SU-DHL-6 (cell line): ENCODE measurements at regions not wholly inside any gene's neighbourhood (a gene's known extent, or its start where the extent isn't known, plus 50 kb on each side); places are given as distances from the start of the nearest gene placed in this dataset.

Experiments used
- H2AFZ ChIP-seq: fragments of 200-600 bp; sonication (generic); 2 replicates; pipeline ENCODE4 v1.6.1; 2014; ENCODE audit warnings: low read depth, mild to moderate bottlenecking, moderate library complexity, mixed read lengths, antibody characterized with exemption, low read length; ENCODE audit not compliant: severe bottlenecking
- H3F3A ChIP-seq: fragments of 200-600 bp; shearing (Covaris generic); 2 replicates; pipeline ENCODE4 v1.6.0; 2016; ENCODE audit warnings: antibody characterized with exemption, mild to moderate bottlenecking; ENCODE audit not compliant: insufficient read depth
- H3K27ac ChIP-seq: fragments of 200-600 bp; sonication (generic); 2 replicates; pipeline ENCODE4 v1.5.1; 2016; ENCODE audit warnings: low read depth, mild to moderate bottlenecking, low read length, moderate library complexity, mixed read lengths
- H3K27me3 ChIP-seq: fragments of 200-600 bp; sonication (generic), shearing (Covaris generic); 2 replicates; pipeline ENCODE4 v1.6.0; 2014; ENCODE audit warnings: mild to moderate bottlenecking, low read length
- H3K36me3 ChIP-seq: fragments of 200-600 bp; sonication (generic); 2 replicates; pipeline ENCODE4 v1.6.1; 2014; ENCODE audit warnings: mild to moderate bottlenecking, low read length, mixed read lengths
- H3K4me2 ChIP-seq: fragments of 300-600, 200-600 bp; shearing (Covaris generic), sonication (generic); 2 replicates; pipeline ENCODE4 v1.6.0; 2014; ENCODE audit warnings: low read length, low read depth, mild to moderate bottlenecking; ENCODE audit not compliant: poor library complexity, severe bottlenecking
- H3K4me3 ChIP-seq: fragments of 200-600 bp; sonication (generic); 2 replicates; pipeline ENCODE4 v1.5.1; 2014; ENCODE audit warnings: antibody characterized with exemption, low read length, mild to moderate bottlenecking, mixed read lengths; ENCODE audit not compliant: insufficient read depth, poor library complexity, severe bottlenecking
- H3K79me2 ChIP-seq: fragments of 200-600 bp; sonication (generic); 2 replicates; pipeline ENCODE4 v1.6.1; 2014; ENCODE audit warnings: mild to moderate bottlenecking, low read length, moderate library complexity; ENCODE audit not compliant: insufficient read depth
- H3K9ac ChIP-seq: fragments of 200-600 bp; sonication (generic); 2 replicates; pipeline ENCODE4 v1.7.0; 2014; ENCODE audit warnings: mild to moderate bottlenecking, low read length
- H3K9me2 ChIP-seq: fragments of 200-600 bp; sonication (generic); replicated peaks from 2 replicates; pipeline ENCODE4 v1.6.1; 2014; ENCODE audit warnings: low read length; ENCODE audit not compliant: insufficient read depth
- H3K9me3 ChIP-seq: fragments of 200-600 bp; sonication (generic); 2 replicates; pipeline ENCODE4 v1.6.1; 2014; ENCODE audit warnings: low read length, mixed read lengths; ENCODE audit not compliant: insufficient read depth
- H4K20me1 ChIP-seq: fragments of 200-600 bp; sonication (generic); 2 replicates; pipeline ENCODE4 v1.6.1; 2014; ENCODE audit warnings: low read depth, mild to moderate bottlenecking, antibody characterized with exemption, low read length, moderate library complexity, mixed read lengths
- EZH2phosphoT487 ChIP-seq: fragments of 200-600 bp; sonication (generic), shearing (Covaris generic); conservative IDR thresholded peaks from 2 replicates; pipeline ENCODE4 v1.6.1; 2018; ENCODE audit warnings: mild to moderate bottlenecking, antibody characterized with exemption, low read length, moderate library complexity, mixed read lengths
- TF ChIP-seq, protein P1 (sequence below): fragments of 200-600 bp; sonication (generic); IDR thresholded peaks from one replicate; pipeline ENCODE4 v1.5.1; 2017; ENCODE audit warnings: antibody characterized with exemption, mild to moderate bottlenecking, low read length, moderate library complexity; ENCODE audit not compliant: insufficient read depth, poor library complexity, severe bottlenecking

DNA sequence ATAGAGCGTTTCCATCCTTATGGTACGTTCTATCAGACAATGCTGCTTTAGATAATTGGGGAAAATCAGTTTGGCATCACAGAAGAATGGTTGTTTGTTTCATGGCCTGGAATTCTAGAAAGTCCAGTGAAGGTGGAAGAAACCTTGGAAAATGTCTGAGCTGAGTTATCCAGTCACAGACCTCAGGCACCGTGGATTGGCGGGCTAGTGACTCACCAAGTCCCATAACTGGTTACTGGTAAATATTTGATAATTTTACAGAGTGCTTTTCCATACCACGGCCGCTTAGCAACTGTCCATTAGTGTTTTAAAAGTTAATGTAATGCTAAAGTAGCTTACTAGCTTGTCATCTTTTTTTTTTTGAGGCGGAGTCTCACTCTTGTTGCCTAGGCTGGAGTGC is 99.4 kb downstream of the SLC35B3 start:
- Histone ChIP-seq H3K79me2 (no peaks in the 10 kb centered on the region), H3F3A (no peaks in the 10 kb centered on the region), H3K9me3 (no peaks in the 10 kb centered on the region), H4K20me1 (no peaks in the 10 kb centered on the region), H3K36me3 (no peaks in the 10 kb centered on the region), H3K9me2 (no peaks in the 10 kb centered on the region), H3K4me3 (no peak overlapping the region), H3K27ac (no peak overlapping the region), H3K27me3 (no peaks in the 10 kb centered on the region), H3K4me2 (no peak overlapping the region), H3K9ac (no peak overlapping the region), H2AFZ (no peak overlapping the region)
- TF ChIP-seq, protein P1, sequence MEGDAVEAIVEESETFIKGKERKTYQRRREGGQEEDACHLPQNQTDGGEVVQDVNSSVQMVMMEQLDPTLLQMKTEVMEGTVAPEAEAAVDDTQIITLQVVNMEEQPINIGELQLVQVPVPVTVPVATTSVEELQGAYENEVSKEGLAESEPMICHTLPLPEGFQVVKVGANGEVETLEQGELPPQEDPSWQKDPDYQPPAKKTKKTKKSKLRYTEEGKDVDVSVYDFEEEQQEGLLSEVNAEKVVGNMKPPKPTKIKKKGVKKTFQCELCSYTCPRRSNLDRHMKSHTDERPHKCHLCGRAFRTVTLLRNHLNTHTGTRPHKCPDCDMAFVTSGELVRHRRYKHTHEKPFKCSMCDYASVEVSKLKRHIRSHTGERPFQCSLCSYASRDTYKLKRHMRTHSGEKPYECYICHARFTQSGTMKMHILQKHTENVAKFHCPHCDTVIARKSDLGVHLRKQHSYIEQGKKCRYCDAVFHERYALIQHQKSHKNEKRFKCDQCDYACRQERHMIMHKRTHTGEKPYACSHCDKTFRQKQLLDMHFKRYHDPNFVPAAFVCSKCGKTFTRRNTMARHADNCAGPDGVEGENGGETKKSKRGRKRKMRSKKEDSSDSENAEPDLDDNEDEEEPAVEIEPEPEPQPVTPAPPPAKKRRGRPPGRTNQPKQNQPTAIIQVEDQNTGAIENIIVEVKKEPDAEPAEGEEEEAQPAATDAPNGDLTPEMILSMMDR = no peak
- TF ChIP-seq EZH2phosphoT487 = no peak

GRCh38 chr6:8335381-8335780 is 100.0 kb downstream of the SLC35B3 start:
- H3K79me2 ChIP-seq = no peaks in the 10 kb centered on the region
- H3F3A ChIP-seq = no peaks in the 10 kb centered on the region
- H2AFZ ChIP-seq = no peak overlapping the region
- no peak overlapping the region for H3K9ac ChIP-seq
- TF ChIP-seq, protein P1 = no peak
- TF ChIP-seq EZH2phosphoT487 = no peak
- H3K9me3 ChIP-seq = no peaks in the 10 kb centered on the region
- no peaks in the 10 kb centered on the region for H3K36me3 ChIP-seq
- no peak overlapping the region for H3K27ac ChIP-seq
- no peaks in the 10 kb centered on the region for H3K9me2 ChIP-seq
- no peak overlapping the region for H3K4me3 ChIP-seq
- H3K4me2 ChIP-seq = no peak overlapping the region
- H4K20me1 ChIP-seq = no peaks in the 10 kb centered on the region
- no peaks in the 10 kb centered on the region for H3K27me3 ChIP-seq

GRCh38 chr6:8334113-8334512 is 101.2 kb downstream of the SLC35B3 start:
- Histone ChIP-seq H3K4me3 (no peak overlapping the region), H3K79me2 (no peaks in the 10 kb centered on the region), H3K36me3 (no peaks in the 10 kb centered on the region), H3K9me3 (no peaks in the 10 kb centered on the region), H4K20me1 (no peaks in the 10 kb centered on the region), H3K27ac (no peak overlapping the region), H3K9me2 (no peaks in the 10 kb centered on the region), H3K4me2 (no peak overlapping the region), H3F3A (no peaks in the 10 kb centered on the region), H2AFZ (no peak overlapping the region), H3K27me3 (no peaks in the 10 kb centered on the region), H3K9ac (no peak overlapping the region)
- TF ChIP-seq, protein P1 = no peak
- no peak for TF ChIP-seq EZH2phosphoT487
